HUES48 (cell line): ENCODE measurements at regions not wholly inside any gene's neighbourhood (a gene's known extent, or its start where the extent isn't known, plus 50 kb on each side); places are given as distances from the start of the nearest gene placed in this dataset.

Experiments used
- H3K27ac ChIP-seq: one replicate; pipeline ENCODE4 v1.7.0; 2013; ENCODE audit warnings: low read depth, low read length, inconsistent platforms
- H3K27me3 ChIP-seq: 2 replicates; pipeline ENCODE4 v1.6.1; 2013; ENCODE audit warnings: mild to moderate bottlenecking, low read length; ENCODE audit not compliant: control insufficient read depth, insufficient read depth
- H3K36me3 ChIP-seq: 2 replicates; pipeline ENCODE4 v1.6.1; 2013; ENCODE audit warnings: low read length; ENCODE audit not compliant: control insufficient read depth, insufficient read depth
- H3K4me1 ChIP-seq: 2 replicates; pipeline ENCODE4 v1.6.1; 2013; ENCODE audit warnings: mild to moderate bottlenecking, low read length; ENCODE audit not compliant: control insufficient read depth, insufficient read depth
- H3K4me3 ChIP-seq: 2 replicates; pipeline ENCODE4 v1.5.1; 2013; ENCODE audit warnings: mild to moderate bottlenecking, low read depth, low read length
- H3K9ac ChIP-seq: 2 replicates; pipeline ENCODE4 v1.6.1; 2013; ENCODE audit warnings: mild to moderate bottlenecking, low read depth, low read length, moderate library complexity
- H3K9me3 ChIP-seq: 2 replicates; pipeline ENCODE4 v1.6.1; 2013; ENCODE audit warnings: low read length; ENCODE audit not compliant: control insufficient read depth, insufficient read depth

DNA sequence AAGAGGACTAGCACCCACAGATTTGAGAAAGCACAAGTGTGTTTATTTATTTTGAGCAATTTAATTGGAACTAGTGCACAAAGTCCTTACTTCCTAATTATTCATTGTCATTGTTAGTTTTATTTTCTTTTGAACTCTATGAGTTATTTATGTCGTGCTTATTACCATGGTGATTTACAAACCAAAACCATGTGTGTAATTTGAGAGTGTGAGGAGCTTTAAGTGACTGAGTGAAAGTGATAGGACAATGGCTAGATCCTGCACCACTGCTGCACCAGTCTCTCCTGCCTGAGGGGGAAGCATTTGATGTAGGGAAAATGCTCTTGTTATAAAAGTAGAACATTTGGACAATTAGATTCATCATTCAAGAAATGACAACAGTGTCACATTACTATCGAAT lies 172.3 kb upstream of the KLF12 start:
- Histone ChIP-seq H3K9ac (no peak overlapping the region), H3K4me1 (peaks cover 20% of the 10 kb centered on the region), H3K27me3 (0 out of 2 replicates have a peak, but pooled peaks cover 3% of the 10 kb centered on the region), H3K9me3 (no peaks in the 10 kb centered on the region), H3K27ac (no peak overlapping the region), H3K4me3 (no peak overlapping the region), H3K36me3 (no peaks in the 10 kb centered on the region)

GRCh38 chr13:74305876-74306275 lies 171.7 kb upstream of the KLF12 start:
- Histone ChIP-seq H3K36me3 (no peaks in the 10 kb centered on the region), H3K4me1 (peaks cover 26% of the 10 kb centered on the region), H3K9me3 (no peaks in the 10 kb centered on the region), H3K9ac (no peak overlapping the region), H3K4me3 (no peak overlapping the region), H3K27me3 (0 out of 2 replicates have a peak, but pooled peaks cover 3% of the 10 kb centered on the region), H3K27ac (no peak overlapping the region)

DNA sequence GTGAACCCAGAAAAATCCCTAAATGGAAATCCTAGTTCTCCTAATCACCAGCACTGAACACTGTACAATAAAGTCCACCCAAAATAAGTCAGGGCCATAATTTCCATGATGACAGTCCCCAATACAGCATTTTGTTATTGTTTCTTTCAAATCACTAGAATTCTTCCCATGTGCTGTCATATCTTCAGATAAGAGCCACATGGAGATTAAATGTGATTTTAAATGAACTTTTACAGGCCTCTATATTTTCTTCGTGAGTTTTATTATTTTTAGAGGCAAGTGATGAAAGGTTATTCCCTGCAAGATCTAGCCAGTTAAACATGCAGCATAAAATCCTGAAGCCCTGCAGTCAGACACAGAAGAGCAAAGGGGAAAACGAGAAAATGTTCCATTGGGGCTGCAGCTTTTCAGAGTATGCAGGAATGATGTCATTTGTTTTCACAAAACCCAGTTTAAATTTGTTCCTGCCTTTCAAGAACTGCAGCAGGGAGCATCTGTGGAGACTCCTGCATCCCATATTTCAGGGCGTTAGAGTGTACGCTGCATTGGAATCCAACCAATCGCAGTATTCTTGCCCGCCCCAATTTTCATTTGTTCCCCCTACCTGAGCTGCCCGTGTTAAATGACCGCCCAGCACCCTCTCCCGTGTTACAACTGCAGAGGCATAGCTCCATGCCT lies 167.2 kb upstream of the KLF12 start:
- peak overlapping the region; percentile 36 for H3K27ac ChIP-seq
- 0 out of 2 replicates have a peak, but pooled peaks cover 3% of the 10 kb centered on the region for H3K27me3 ChIP-seq
- no peaks in the 10 kb centered on the region for H3K36me3 ChIP-seq
- no peak overlapping the region for H3K9ac ChIP-seq
- H3K4me1 ChIP-seq = peaks cover 20% of the 10 kb centered on the region
- no peaks in the 10 kb centered on the region for H3K9me3 ChIP-seq
- no peak overlapping the region for H3K4me3 ChIP-seq

DNA sequence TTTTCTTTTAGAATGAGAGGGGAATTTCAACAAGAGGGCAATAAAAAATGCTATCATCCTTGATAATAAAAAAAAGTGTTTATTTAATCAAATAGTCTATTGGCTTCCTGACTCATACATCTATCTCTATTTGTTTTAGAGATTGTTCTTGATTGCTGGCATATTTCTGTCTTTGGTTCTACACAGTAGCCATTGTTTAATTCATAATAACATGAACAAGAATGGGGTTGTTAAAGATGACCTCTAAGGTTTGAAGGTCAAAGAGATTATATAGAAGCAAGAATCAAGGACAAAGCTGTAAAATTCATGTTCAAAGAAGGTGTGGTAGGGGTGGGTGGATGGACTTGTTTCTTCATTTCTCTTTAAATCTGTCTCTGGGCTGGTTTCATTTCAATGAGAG lies 166.0 kb upstream of the KLF12 start:
- peaks cover 15% of the 10 kb centered on the region for H3K4me1 ChIP-seq
- H3K27me3 ChIP-seq = 0 out of 2 replicates have a peak, but pooled peaks cover 3% of the 10 kb centered on the region
- H3K4me3 ChIP-seq = no peak overlapping the region
- H3K9me3 ChIP-seq = no peaks in the 10 kb centered on the region
- H3K9ac ChIP-seq = no peak overlapping the region
- no peak overlapping the region for H3K27ac ChIP-seq
- no peaks in the 10 kb centered on the region for H3K36me3 ChIP-seq

DNA sequence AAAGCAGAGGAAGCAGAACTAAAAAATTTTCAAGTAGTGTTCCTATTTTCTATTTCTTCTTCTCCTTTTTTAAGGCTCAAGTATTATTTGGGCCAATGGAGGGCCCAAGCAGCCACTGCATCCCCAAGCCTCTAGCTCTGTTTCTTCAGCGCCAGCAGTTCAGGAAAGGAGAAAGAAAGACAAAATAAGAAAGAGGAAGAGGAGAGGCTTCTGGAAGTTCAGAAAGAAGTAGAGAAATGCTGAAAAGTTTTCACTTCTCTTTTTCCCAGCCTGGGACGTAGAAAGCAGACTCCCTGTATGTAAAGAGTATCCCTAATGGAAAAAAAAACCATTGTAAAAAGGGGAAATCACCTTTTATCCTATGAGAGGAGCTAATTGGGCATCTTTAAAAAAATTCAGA lies 165.5 kb upstream of the KLF12 start:
- Histone ChIP-seq H3K4me1 (peaks cover 15% of the 10 kb centered on the region), H3K4me3 (no peak overlapping the region), H3K27me3 (0 out of 2 replicates have a peak, but pooled peaks cover 3% of the 10 kb centered on the region), H3K27ac (no peak overlapping the region), H3K9me3 (no peaks in the 10 kb centered on the region), H3K36me3 (no peaks in the 10 kb centered on the region), H3K9ac (no peak overlapping the region)

- Histone ChIP-seq H3K36me3 (no peaks in the 10 kb centered on the region), H3K27me3 (0 out of 2 replicates have a peak, but pooled peaks cover 3% of the 10 kb centered on the region), H3K9me3 (no peaks in the 10 kb centered on the region), H3K4me3 (no peak overlapping the region), H3K9ac (no peak overlapping the region), H3K4me1 (peaks cover 15% of the 10 kb centered on the region), H3K27ac (no peak overlapping the region)
Observed at GRCh38 chr13:74298923-74299322, 164.7 kb upstream of the KLF12 start.

- H3K36me3 ChIP-seq = no peaks in the 10 kb centered on the region
- no peak overlapping the region for H3K9ac ChIP-seq
- H3K9me3 ChIP-seq = no peaks in the 10 kb centered on the region
- peaks cover 33% of the 10 kb centered on the region for H3K4me1 ChIP-seq
- peak overlapping the region; percentile 10 for H3K27ac ChIP-seq
- H3K27me3 ChIP-seq = no peaks in the 10 kb centered on the region
- no peak overlapping the region for H3K4me3 ChIP-seq
Observed at GRCh38 chr13:74289861-74290773, 155.9 kb upstream of the KLF12 start.

DNA sequence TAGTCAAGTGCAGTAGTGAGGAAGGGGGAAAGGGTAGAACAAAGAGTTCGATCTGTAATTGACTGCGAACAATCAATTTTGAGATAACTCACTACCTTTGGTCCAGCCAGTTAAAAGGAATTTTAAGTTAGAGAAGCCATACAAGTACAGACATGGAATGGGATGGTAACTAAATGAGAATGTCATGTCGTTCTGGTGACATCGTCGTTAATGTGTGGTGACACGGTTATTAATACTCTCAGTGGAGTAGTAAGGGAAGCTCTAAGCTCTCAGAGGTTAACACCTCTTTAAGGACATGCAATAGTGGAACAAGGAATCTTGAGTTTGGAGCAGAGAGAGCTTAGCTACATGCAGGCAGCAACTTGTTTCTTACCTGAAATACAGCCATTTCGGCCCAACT lies 154.9 kb upstream of the KLF12 start:
- no peaks in the 10 kb centered on the region for H3K36me3 ChIP-seq
- H3K27ac ChIP-seq = no peak overlapping the region
- H3K27me3 ChIP-seq = no peaks in the 10 kb centered on the region
- peaks cover 33% of the 10 kb centered on the region for H3K4me1 ChIP-seq
- H3K9ac ChIP-seq = no peak overlapping the region
- H3K9me3 ChIP-seq = no peaks in the 10 kb centered on the region
- H3K4me3 ChIP-seq = no peak overlapping the region

- Histone ChIP-seq H3K27ac (peak overlapping the region; percentile 36), H3K9ac (no peak overlapping the region), H3K4me1 (peaks cover 33% of the 10 kb centered on the region), H3K36me3 (no peaks in the 10 kb centered on the region), H3K4me3 (no peak overlapping the region), H3K27me3 (no peaks in the 10 kb centered on the region), H3K9me3 (no peaks in the 10 kb centered on the region)
Observed at GRCh38 chr13:74288361-74288911, 154.2 kb upstream of the KLF12 start.

DNA sequence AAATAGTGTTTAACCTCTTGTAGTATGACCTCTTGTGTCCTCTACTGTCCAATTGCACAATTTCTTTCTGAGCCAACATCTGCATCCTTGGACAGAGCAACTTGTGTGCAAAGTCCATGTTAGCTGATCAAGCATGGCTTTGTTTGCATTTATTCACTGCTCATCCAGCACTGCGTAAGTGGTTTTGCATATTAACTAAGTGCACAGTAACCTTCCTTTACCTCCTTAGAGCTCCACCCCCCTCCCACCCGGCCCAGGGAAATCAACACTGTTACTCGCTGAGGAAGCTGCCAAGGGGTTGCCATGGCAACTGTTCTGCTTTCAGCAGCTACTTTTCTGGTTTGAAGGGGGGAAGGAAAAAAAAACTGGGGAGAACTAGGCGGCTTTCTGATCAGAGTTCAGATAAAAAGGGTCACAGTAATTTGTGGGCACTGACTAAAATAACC lies 153.5 kb upstream of the KLF12 start:
- Histone ChIP-seq H3K9me3 (no peaks in the 10 kb centered on the region), H3K4me3 (no peak overlapping the region), H3K27me3 (no peaks in the 10 kb centered on the region), H3K36me3 (no peaks in the 10 kb centered on the region), H3K9ac (no peak overlapping the region), H3K4me1 (peaks cover 33% of the 10 kb centered on the region), H3K27ac (no peak overlapping the region)
